HL-60 (cell line): ENCODE measurements at regions not wholly inside any gene's neighbourhood (a gene's known extent, or its start where the extent isn't known, plus 50 kb on each side); places are given as distances from the start of the nearest gene placed in this dataset.

ENCODE experiments used
- DNase-seq, 2 experiments: peaks; one replicate each; pipeline ENCODE4 v3.0.0-alpha.2; 2010 to 2020; ENCODE audit warnings: low read depth in 1 of 2, low spot score in 1 of 2
- H3K27ac ChIP-seq: fragments of 250-450 bp; sonication (Bioruptor Pico); replicated peaks from 2 replicates; pipeline ENCODE4 v1.5.1; 2020; ENCODE audit warnings: mild to moderate bottlenecking, moderate library complexity
- H3K27me3 ChIP-seq: fragments of 250-450 bp; sonication (Bioruptor Pico); 2 replicates; pipeline ENCODE4 v1.5.1; 2021; ENCODE audit warnings: mild to moderate bottlenecking, moderate library complexity; ENCODE audit not compliant: insufficient read depth, poor library complexity, severe bottlenecking
- H3K4me3 ChIP-seq: replicated peaks from 2 replicates; pipeline ENCODE4 v1.5.1; 2011; ENCODE audit warnings: mild to moderate bottlenecking, control low read depth, low read length; ENCODE audit not compliant: insufficient read depth
- CTCF ChIP-seq: IDR thresholded peaks from one replicate; pipeline ENCODE4 v1.5.1; 2011; ENCODE audit warnings: low read length, control low read depth, inconsistent platforms; ENCODE audit not compliant: insufficient read depth
- GABPA ChIP-seq: IDR thresholded peaks from 2 replicates; pipeline ENCODE4 v1.6.1; 2012; ENCODE audit warnings: low read depth
- POLR2AphosphoS5 ChIP-seq: IDR thresholded peaks from 2 replicates; pipeline ENCODE4 v1.6.1; 2012; ENCODE audit warnings: low read depth
- REST ChIP-seq: IDR thresholded peaks from 2 replicates; pipeline ENCODE4 v1.6.1; 2012; ENCODE audit warnings: low read depth; ENCODE audit not compliant: insufficient replicate concordance
- SPI1 ChIP-seq: IDR thresholded peaks from 2 replicates; pipeline ENCODE4 v1.6.1; 2012; ENCODE audit warnings: low read depth, mild to moderate bottlenecking, borderline replicate concordance

- DNase-seq, result no peak
- Histone ChIP-seq H3K27ac (no peak overlapping the region), H3K27me3 (no peaks in the 10 kb centered on the region), H3K4me3 (no peak overlapping the region)
- TF ChIP-seq CTCF, result no peak
- no peak for TF ChIP-seq SPI1
- no peak for TF ChIP-seq POLR2AphosphoS5
- TF ChIP-seq REST, result no peak
- TF ChIP-seq GABPA, result no peak
These were observed 136.3 kb upstream of the UFM1 start for GRCh38 chr13:38213314-38213713.

GRCh38 chr13:38210928-38211596 lies 138.6 kb upstream of the UFM1 start:
- TF ChIP-seq SPI1, result no peak
- no peak for TF ChIP-seq CTCF
- no peak for TF ChIP-seq GABPA
- TF ChIP-seq REST, result no peak
- TF ChIP-seq POLR2AphosphoS5, result no peak
- Histone ChIP-seq H3K4me3 (no peak overlapping the region), H3K27ac (no peak overlapping the region), H3K27me3 (no peaks in the 10 kb centered on the region)
- DNase-seq, result no peak

- no peaks in the 10 kb centered on the region for H3K27me3 ChIP-seq
- TF ChIP-seq POLR2AphosphoS5, result no peak
- TF ChIP-seq REST, result no peak
- no peak overlapping the region for H3K27ac ChIP-seq
- DNase-seq, result no peak
- H3K4me3 ChIP-seq, result no peak overlapping the region
These were observed 145.1 kb upstream of the UFM1 start for GRCh38 chr13:38204556-38204955.
